Astrocyte of the spinal cord (primary cell): ENCODE measurements at regions not wholly inside any gene's neighbourhood (a gene's known extent, or its start where the extent isn't known, plus 50 kb on each side); places are given as distances from the start of the nearest gene placed in this dataset.
A peak's percentile ranks its signal among the peaks of the same experiment; 100 is the strongest.

Experiments used
- DNase-seq: peaks from one replicate; pipeline ENCODE4 v3.0.0; 2011; ENCODE audit warnings: low read depth, low spot score
- H3K4me3 ChIP-seq: 2 replicates; pipeline ENCODE4 v1.5.1; 2011; ENCODE audit warnings: low read depth, mild to moderate bottlenecking, low read length, moderate library complexity
- in situ Hi-C: cut with HindIII; loops from 2 replicates; pipeline ENCODE4 v1.10.0; 2017; ENCODE audit warnings: low sequenced_read_pairs
- TF ChIP-seq, protein P1 (sequence below): IDR thresholded peaks from 2 replicates; pipeline ENCODE4 v1.5.1; 2012; ENCODE audit warnings: low read depth, mild to moderate bottlenecking, low read length, inconsistent platforms

- in situ Hi-C loops, result no loop called here
- DNase-seq, result no peak
These were observed 494.2 kb upstream of the INTU start for GRCh38 chr4:127138586-127138985.

GRCh38 chr4:127139788-127140286, 492.9 kb upstream of the INTU start:
- in situ Hi-C loops, result no loop called here
- no peak for DNase-seq
- TF ChIP-seq, protein P1, sequence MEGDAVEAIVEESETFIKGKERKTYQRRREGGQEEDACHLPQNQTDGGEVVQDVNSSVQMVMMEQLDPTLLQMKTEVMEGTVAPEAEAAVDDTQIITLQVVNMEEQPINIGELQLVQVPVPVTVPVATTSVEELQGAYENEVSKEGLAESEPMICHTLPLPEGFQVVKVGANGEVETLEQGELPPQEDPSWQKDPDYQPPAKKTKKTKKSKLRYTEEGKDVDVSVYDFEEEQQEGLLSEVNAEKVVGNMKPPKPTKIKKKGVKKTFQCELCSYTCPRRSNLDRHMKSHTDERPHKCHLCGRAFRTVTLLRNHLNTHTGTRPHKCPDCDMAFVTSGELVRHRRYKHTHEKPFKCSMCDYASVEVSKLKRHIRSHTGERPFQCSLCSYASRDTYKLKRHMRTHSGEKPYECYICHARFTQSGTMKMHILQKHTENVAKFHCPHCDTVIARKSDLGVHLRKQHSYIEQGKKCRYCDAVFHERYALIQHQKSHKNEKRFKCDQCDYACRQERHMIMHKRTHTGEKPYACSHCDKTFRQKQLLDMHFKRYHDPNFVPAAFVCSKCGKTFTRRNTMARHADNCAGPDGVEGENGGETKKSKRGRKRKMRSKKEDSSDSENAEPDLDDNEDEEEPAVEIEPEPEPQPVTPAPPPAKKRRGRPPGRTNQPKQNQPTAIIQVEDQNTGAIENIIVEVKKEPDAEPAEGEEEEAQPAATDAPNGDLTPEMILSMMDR, result no peak
- H3K4me3 ChIP-seq, result no peak overlapping the region

More at GRCh38 chr4:127138586-127138985, 494.2 kb upstream of the INTU start:
- TF ChIP-seq, protein P1, result no peak
- no peak overlapping the region for H3K4me3 ChIP-seq

- TF ChIP-seq, protein P1, result no peak
- H3K4me3 ChIP-seq, result no peak overlapping the region
- DNase-seq, result peak; percentile 68
- in situ Hi-C loops, result no loop called here
These were observed 492.5 kb upstream of the INTU start for GRCh38 chr4:127140306-127140705.

DNA sequence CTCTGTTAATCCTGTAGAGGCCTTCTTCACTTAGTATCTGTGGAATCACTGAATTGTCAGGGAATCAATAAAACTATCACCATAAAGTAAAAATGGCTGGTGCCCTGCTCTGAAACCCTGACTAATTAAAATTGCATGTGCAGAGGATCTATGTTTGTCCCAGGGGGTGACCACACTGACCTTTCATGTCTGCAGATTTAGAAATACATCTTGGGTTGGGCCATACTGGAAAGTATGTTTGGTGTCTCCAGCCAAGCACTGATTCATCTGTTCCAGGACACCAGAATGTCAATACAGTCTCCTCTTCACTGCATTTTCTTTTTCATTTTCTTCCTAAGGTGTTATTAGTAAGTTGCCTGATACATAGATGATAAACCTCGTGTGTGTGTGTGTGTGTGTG, 490.9 kb upstream of the INTU start:
- TF ChIP-seq, protein P1, result no peak
- peak; percentile 50 for DNase-seq
- H3K4me3 ChIP-seq, result no peak overlapping the region
- in situ Hi-C loops, result no loop called here

GRCh38 chr4:127143460-127144195, 489.1 kb upstream of the INTU start:
- TF ChIP-seq, protein P1, result no peak
- DNase-seq, result peak; percentile 70
- in situ Hi-C loops, result no loop called here
- H3K4me3 ChIP-seq, result no peak overlapping the region

GRCh38 chr4:127145006-127145540, 487.7 kb upstream of the INTU start:
- DNase-seq, result no peak
- no peak overlapping the region for H3K4me3 ChIP-seq
- in situ Hi-C loops, result no loop called here
- TF ChIP-seq, protein P1, result no peak
